HepG2 (cell line): ENCODE measurements at regions not wholly inside any gene's neighbourhood (a gene's known extent, or its start where the extent isn't known, plus 50 kb on each side); places are given as distances from the start of the nearest gene placed in this dataset.
A peak's percentile ranks its signal among the peaks of the same experiment; 100 is the strongest.

ENCODE experiments used
- ATAC-seq: fragments of 200-7000 bp; cut with Tn5 transposase; 3 replicates; pipeline ENCODE4 v1.9.1; 2020; ENCODE audit warnings: mild to moderate bottlenecking, moderate library complexity
- BruUV-seq: library from RNA; stranded (reverse); fragments of 400-500 nt; replicated peaks from 2 replicates; lab custom pipeline; 2021; lab: Mats Ljungman, UMichigan
- CTCF ChIA-PET: fragments of 300-600 bp; formaldehyde crosslinking; extraction: SDS; loops from one replicate; lab custom pipeline; 2021; ENCODE audit warnings: low total read pairs, inconsistent platforms, low intra/inter-chr PET ratio; lab: Yijun Ruan, JAX
- POLR2A ChIA-PET: fragments of 350-600 bp; sonication (Branson Sonifier 250); formaldehyde crosslinking; loops from one replicate; lab custom pipeline; 2020; ENCODE audit warnings: antibody characterized with exemption, inconsistent platforms; lab: Yijun Ruan, JAX
- DNase-seq: peaks from one replicate; pipeline ENCODE4 v3.0.0-alpha.2; 2015; ENCODE audit warnings: low spot score
- FAIRE-seq: peaks from 3 replicates; lab custom pipeline; 2011; peaks lifted over from hg19 to GRCh38; lab: Jason Lieb, UNC
- H2AFZ ChIP-seq: one replicate; pipeline ENCODE4 v1.6.1; 2011; ENCODE audit warnings: low read length, inconsistent platforms
- H3K27ac ChIP-seq: fragments of 300-600 bp; 3 replicates; pipeline ENCODE4 v1.8.0; 2011; ENCODE audit warnings: mixed run types, mild to moderate bottlenecking, mixed read lengths, low read length, inconsistent platforms; ENCODE audit not compliant: insufficient read depth; ENCODE audit errors: extremely low read length
- H3K27me3 ChIP-seq, 2 experiments: fragments of 200-600 bp in 1 of 2; 2 replicates in 1 of 2; 3 replicates in 1 of 2; pipeline versions ENCODE4 v1.6.0 to v1.8.0; 2011; ENCODE audit warnings: low read length in 2 of 2, mild to moderate bottlenecking in 2 of 2, moderate library complexity in 2 of 2, inconsistent platforms in 1 of 2; ENCODE audit not compliant: insufficient read depth in 2 of 2, control insufficient read depth in 1 of 2
- H3K36me3 ChIP-seq, 2 experiments: fragments of 200-600 bp in 1 of 2; replicated peaks in 1 of 2; 2 replicates in 1 of 2; 3 replicates in 1 of 2; pipeline versions ENCODE4 v1.5.1 to v1.8.0; 2011; ENCODE audit warnings: low read length in 2 of 2, inconsistent platforms in 1 of 2; ENCODE audit not compliant: insufficient read depth in 2 of 2, control insufficient read depth in 1 of 2
- H3K4me1 ChIP-seq: 2 replicates; pipeline ENCODE4 v1.5.1; 2012; ENCODE audit warnings: low read length, inconsistent platforms; ENCODE audit not compliant: insufficient read depth
- H3K4me2 ChIP-seq: 2 replicates; pipeline ENCODE4 v1.6.0; 2011; ENCODE audit warnings: low read depth, low read length, inconsistent platforms
- H3K4me3 ChIP-seq, 3 experiments: fragments of 200-600 bp in 1 of 3; sonication (generic), shearing (Covaris generic) in 1 of 3; replicated peaks in 1 of 3; 2 replicates each; pipeline ENCODE4 v1.5.1; 2011 to 2016; ENCODE audit warnings: low read length in 3 of 3, inconsistent platforms in 2 of 3, low read depth in 2 of 3, mild to moderate bottlenecking in 2 of 3, control low read depth in 1 of 3, mixed read lengths in 1 of 3; ENCODE audit not compliant: insufficient read depth in 1 of 3
- H3K79me2 ChIP-seq: one replicate; pipeline ENCODE4 v1.6.1; 2011; ENCODE audit warnings: low read length, inconsistent platforms; ENCODE audit not compliant: insufficient read depth
- H3K9ac ChIP-seq: 2 replicates; pipeline ENCODE4 v1.6.0; 2011; ENCODE audit warnings: mild to moderate bottlenecking, low read depth, low read length, inconsistent platforms; ENCODE audit not compliant: insufficient read depth
- H3K9me3 ChIP-seq: 2 replicates; pipeline ENCODE4 v1.5.1; 2012; ENCODE audit warnings: mild to moderate bottlenecking, low read length
- H4K20me1 ChIP-seq: 2 replicates; pipeline ENCODE4 v1.6.0; 2011; ENCODE audit warnings: inconsistent platforms, mild to moderate bottlenecking, low read length, moderate library complexity; ENCODE audit not compliant: insufficient read depth
- MAFF ChIP-seq: IDR thresholded peaks from 2 replicates; pipeline ENCODE4 v1.6.1; 2011; ENCODE audit warnings: low read depth, low read length, improper control_type of control experiment
- MAFK ChIP-seq, 2 experiments: IDR thresholded peaks in 1 of 2; conservative IDR thresholded peaks in 1 of 2; 2 replicates each; pipeline ENCODE4 v1.6.1; 2011; ENCODE audit warnings: improper control_type of control experiment in 2 of 2, low read length in 2 of 2
- REST ChIP-seq, 2 experiments: IDR thresholded peaks; 2 replicates each; pipeline ENCODE4 v1.6.1; 2011 to 2012; ENCODE audit warnings: low read length in 2 of 2, borderline replicate concordance in 1 of 2, low read depth in 1 of 2, mild to moderate bottlenecking in 1 of 2, moderate library complexity in 1 of 2
- SKI ChIP-seq: fragments of 450-650 bp; IDR thresholded peaks from one replicate; pipeline ENCODE4 v1.6.1; 2018; ENCODE audit warnings: mild to moderate bottlenecking; ENCODE audit not compliant: partially characterized antibody
- SRY ChIP-seq: sonication (generic); formaldehyde crosslinking; IDR thresholded peaks from 2 replicates; pipeline ENCODE4 v1.8.0; 2022; ENCODE audit warnings: mild to moderate bottlenecking, missing genetic modification reagents
- ZFP62 ChIP-seq: sonication (generic); formaldehyde crosslinking; IDR thresholded peaks from 2 replicates; pipeline ENCODE4 v1.4.0; 2020; ENCODE audit warnings: missing genetic modification reagents
- ZNF234 ChIP-seq: sonication (generic); formaldehyde crosslinking; conservative IDR thresholded peaks from 2 replicates; pipeline ENCODE4 v1.5.1; 2020; ENCODE audit warnings: mild to moderate bottlenecking, missing genetic modification reagents
- ZNF446 ChIP-seq: sonication (generic); formaldehyde crosslinking; IDR thresholded peaks from 2 replicates; pipeline ENCODE4 v1.5.0; 2020; ENCODE audit warnings: mild to moderate bottlenecking, missing genetic modification reagents
- ZSCAN31 ChIP-seq: sonication (generic); formaldehyde crosslinking; IDR thresholded peaks from 2 replicates; pipeline ENCODE4 v1.5.0; 2020; ENCODE audit warnings: low read depth, mild to moderate bottlenecking, missing genetic modification reagents
- WGBS: methylation state at CpG from one replicate; pipeline ENCODE4 v1.1.6; 2017; ENCODE audit warnings: low lambda C conversion rate; 5-methylcytosine and 5-hydroxymethylcytosine counted together
- in situ Hi-C: cut with HindIII; loops from 2 replicates; pipeline ENCODE4 v1.10.0; 2017; ENCODE audit warnings: low pct_unique_long_range_greater_than_20kb; ENCODE audit not compliant: extremely low pct_ligation_motif_present
- intact Hi-C: fragments of 100-400 bp; cut with micrococcal nuclease; formaldehyde crosslinking; loops from one replicate; pipeline ENCODE4 v1.10.0; 2022; ENCODE audit not compliant: unreplicated experiment

GRCh38 chr13:89255844-89256406 lies 1584.8 kb downstream of the SLITRK5 start:
- TF ChIP-seq MAFK (conservative IDR thresholded peaks at IDR 0.05 in 1 of 2, IDR thresholded peaks at IDR 0.05 in 1 of 2; ENCODE audit: low read length in 2 of 2) (peak; percentile 61 to 83; a peak in 3 of 4 replicates), MAFF (peak; percentile 75), ZFP62 (no peak)
- Histone ChIP-seq H3K9ac (no peak overlapping the region), H3K4me2 (no peak overlapping the region), H4K20me1 (no peaks in the 10 kb centered on the region), H3K27ac (no peak overlapping the region), H3K4me1 (no peaks in the 10 kb centered on the region), H3K27me3 (no peaks in the 10 kb centered on the region), H3K9me3 (peaks cover 40% of the 10 kb centered on the region), H3K4me3 (no peak overlapping the region), H3K79me2 (no peaks in the 10 kb centered on the region), H3K36me3 (no peaks in the 10 kb centered on the region), H2AFZ (no peak overlapping the region)
- no TSS peak for BruUV-seq
- intact Hi-C loops: no loop called here
- WGBS: 13% methylated on average over 3 of the region's 3 CpGs
- in situ Hi-C loops: no loop called here
- no peak for DNase-seq
- FAIRE-seq: no peak
- CTCF ChIA-PET: no interaction called here
- POLR2A ChIA-PET: no interaction called here
- no peak for ATAC-seq

DNA sequence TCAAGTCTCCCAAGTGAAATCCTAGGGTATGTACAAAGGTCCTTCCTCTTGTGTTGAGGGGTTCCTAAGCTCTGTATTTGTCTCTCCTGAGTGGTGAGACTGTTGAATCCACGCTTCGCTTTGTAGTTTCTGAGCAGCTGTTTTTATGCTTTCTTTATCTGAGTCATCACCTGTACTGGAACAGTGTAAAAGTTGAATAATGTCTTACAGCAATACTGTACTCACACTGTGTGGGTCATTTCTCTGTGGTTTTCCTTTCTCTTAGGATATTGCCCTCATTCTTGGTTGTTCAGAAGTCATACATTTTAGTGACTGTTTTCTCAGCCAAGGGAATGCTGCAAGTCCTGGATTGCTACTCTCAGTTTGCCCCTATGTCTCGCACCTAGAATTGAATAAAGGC lies 1596.6 kb downstream of the SLITRK5 start:
- Histone ChIP-seq H2AFZ (no peak overlapping the region), H3K27ac (no peak overlapping the region), H3K4me1 (no peaks in the 10 kb centered on the region), H3K9me3 (peaks cover 4% of the 10 kb centered on the region; the same call in 1 of the 2 replicates), H4K20me1 (no peaks in the 10 kb centered on the region), H3K4me2 (no peak overlapping the region), H3K4me3 (no peak overlapping the region), H3K36me3 (no peaks in the 10 kb centered on the region), H3K9ac (no peak overlapping the region), H3K27me3 (no peaks in the 10 kb centered on the region), H3K79me2 (no peaks in the 10 kb centered on the region)
- 18% methylated on average over 3 of the region's 3 CpGs for WGBS
- in situ Hi-C loops (no loop called here), intact Hi-C loops (no loop called here)
- DNase-seq: no peak
- ATAC-seq: no peak
- ChIA-PET POLR2A (no interaction called here), CTCF (no interaction called here)
- BruUV-seq: no TSS peak
- TF ChIP-seq ZNF446 (CRISPR knock-in tag): no peak
- TF ChIP-seq REST (IDR thresholded peaks at IDR 0.05; ENCODE audit: borderline replicate concordance in 1 of 2, low read depth in 1 of 2, low read length in 2 of 2): no peak
- TF ChIP-seq SRY: no peak
- TF ChIP-seq ZSCAN31 (CRISPR knock-in tag): no peak
- TF ChIP-seq SKI: no peak
- no peak for TF ChIP-seq ZNF234 (CRISPR knock-in tag)
- no peak for FAIRE-seq
